ENCODE measurements at regions not wholly inside any gene's neighbourhood (a gene's known extent, or its start where the extent isn't known, plus 50 kb on each side); places are given as distances from the start of the nearest gene placed in this dataset.

DNA sequence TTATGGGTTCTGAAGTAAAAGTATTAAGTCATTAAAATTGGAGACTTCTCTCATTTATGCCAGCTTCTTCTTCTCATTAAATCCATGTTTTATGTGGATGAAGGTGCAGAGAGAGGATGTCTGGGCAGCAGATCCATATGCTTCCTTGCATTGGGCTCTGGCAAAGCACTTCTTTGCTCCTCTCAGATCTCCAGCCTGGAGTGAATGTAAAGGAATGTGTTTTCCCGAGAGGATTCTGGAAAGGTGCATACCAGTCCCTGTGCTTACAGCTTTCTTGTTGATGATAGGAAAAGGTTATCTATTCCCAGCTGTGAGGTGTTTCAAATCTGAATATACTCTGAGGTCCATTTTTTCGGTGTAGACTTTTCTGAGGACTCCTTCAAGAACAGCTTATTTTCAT is 79.9 kb upstream of the PEX5L start:
- TF ChIP-seq, protein P1, sequence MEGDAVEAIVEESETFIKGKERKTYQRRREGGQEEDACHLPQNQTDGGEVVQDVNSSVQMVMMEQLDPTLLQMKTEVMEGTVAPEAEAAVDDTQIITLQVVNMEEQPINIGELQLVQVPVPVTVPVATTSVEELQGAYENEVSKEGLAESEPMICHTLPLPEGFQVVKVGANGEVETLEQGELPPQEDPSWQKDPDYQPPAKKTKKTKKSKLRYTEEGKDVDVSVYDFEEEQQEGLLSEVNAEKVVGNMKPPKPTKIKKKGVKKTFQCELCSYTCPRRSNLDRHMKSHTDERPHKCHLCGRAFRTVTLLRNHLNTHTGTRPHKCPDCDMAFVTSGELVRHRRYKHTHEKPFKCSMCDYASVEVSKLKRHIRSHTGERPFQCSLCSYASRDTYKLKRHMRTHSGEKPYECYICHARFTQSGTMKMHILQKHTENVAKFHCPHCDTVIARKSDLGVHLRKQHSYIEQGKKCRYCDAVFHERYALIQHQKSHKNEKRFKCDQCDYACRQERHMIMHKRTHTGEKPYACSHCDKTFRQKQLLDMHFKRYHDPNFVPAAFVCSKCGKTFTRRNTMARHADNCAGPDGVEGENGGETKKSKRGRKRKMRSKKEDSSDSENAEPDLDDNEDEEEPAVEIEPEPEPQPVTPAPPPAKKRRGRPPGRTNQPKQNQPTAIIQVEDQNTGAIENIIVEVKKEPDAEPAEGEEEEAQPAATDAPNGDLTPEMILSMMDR (IDR thresholded peaks at IDR 0.05; ENCODE audit: insufficient read depth, low read length, poor library complexity, severe bottlenecking), result no peak
- Histone ChIP-seq H3K36me3 (ENCODE audit: control insufficient read depth, insufficient read depth, low read length) (no peaks in the 10 kb centered on the region), H3K4me3 (ENCODE audit: low read depth, low read length) (no peak overlapping the region), H3K27me3 (ENCODE audit: control insufficient read depth, insufficient read depth, low read length) (no peaks in the 10 kb centered on the region)
- DNase-seq (ENCODE audit: low read depth), result no peak

DNA sequence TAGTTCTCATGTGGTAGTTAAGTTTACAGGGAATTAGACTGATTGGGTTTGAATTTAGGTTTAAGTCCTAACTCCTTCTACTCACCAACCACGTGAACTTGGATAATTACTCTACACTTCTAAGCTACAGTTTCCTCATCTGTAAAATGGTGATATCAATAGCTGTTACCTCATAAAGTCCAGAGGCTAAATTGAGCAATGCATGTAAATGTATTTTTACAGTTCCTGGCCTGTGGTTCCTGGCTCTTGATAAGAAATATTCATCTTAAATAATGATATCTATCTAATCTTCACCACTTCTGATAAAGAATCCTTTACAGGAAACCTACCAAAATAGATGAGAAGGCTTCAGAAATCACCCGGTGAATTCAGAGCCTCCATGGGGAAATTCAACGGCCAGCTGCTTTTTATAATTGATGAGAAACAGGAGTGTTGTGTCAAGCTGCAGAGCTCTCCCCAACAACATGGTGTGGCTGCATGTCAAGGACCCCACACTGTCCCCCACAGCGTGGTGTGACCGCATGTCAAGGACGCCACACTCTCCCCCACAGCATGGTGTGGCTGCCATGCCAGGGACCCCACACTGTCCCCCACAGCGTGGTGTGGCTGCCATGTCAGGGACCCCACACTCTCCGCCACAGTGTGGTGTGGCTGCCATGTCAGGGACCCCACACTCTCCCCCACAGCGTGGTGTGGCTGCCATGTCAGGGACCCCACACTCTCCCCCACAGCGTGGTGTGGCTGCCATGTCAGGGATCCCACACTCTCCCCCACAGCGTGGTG is 80.8 kb upstream of the PEX5L start:
- DNase-seq (ENCODE audit: low read depth), result no peak
- Histone ChIP-seq H3K4me3 (ENCODE audit: low read depth, low read length) (no peak overlapping the region), H3K36me3 (ENCODE audit: control insufficient read depth, insufficient read depth, low read length) (no peaks in the 10 kb centered on the region), H3K27me3 (ENCODE audit: control insufficient read depth, insufficient read depth, low read length) (no peaks in the 10 kb centered on the region)
- TF ChIP-seq, protein P1 (IDR thresholded peaks at IDR 0.05; ENCODE audit: insufficient read depth, low read length, poor library complexity, severe bottlenecking), result no peak

DNA sequence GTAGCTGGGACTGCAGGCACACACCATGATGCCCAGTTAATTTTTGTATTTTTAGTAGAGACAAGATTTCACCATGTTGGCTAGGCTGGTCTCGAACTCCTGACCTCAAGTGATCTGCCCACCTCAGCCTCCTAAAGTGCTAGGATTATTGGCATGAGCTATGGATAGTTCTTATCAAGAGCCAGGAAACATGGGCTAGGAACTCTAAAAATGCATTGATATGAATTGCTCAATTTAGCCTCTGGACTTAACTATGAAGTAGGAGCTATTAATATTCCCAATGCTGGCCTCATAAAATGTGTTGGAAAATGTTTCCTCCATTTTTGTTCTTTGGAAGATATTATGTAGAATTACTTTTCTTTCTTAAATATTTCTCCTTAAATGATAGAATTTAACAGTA is 82.8 kb upstream of the PEX5L start:
- Histone ChIP-seq H3K27me3 (ENCODE audit: control insufficient read depth, insufficient read depth, low read length) (no peaks in the 10 kb centered on the region), H3K4me3 (ENCODE audit: low read depth, low read length) (no peak overlapping the region), H3K36me3 (ENCODE audit: control insufficient read depth, insufficient read depth, low read length) (no peaks in the 10 kb centered on the region)
- TF ChIP-seq, protein P1 (IDR thresholded peaks at IDR 0.05; ENCODE audit: insufficient read depth, low read length, poor library complexity, severe bottlenecking), result no peak
- DNase-seq (ENCODE audit: low read depth), result no peak

DNA sequence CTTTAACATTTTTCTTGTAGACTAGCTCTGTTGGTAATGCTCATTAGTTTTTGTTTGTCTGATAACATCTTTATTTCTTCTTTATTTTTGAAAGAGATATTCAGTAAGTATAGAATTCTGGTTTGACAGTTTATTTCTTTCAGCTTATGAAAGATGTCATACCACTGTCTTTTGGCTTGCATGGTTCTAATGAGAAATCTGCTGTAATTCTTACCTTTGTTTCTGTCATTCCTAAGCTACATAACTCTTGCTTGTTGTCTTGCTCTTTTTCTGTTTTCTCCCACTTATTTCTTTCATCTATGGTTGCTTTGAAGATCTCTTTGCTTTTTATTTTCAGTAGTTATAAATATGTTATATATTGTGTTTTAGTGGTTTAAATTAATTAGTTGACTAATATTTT is 87.2 kb upstream of the PEX5L start:
- H3K36me3 ChIP-seq (ENCODE audit: control insufficient read depth, insufficient read depth, low read length), result no peaks in the 10 kb centered on the region
- H3K4me3 ChIP-seq (ENCODE audit: low read depth, low read length), result no peak overlapping the region
- no peaks in the 10 kb centered on the region for H3K27me3 ChIP-seq (ENCODE audit: control insufficient read depth, insufficient read depth, low read length)
- DNase-seq (ENCODE audit: low read depth), result no peak
- TF ChIP-seq, protein P1 (IDR thresholded peaks at IDR 0.05; ENCODE audit: insufficient read depth, low read length, poor library complexity, severe bottlenecking), result no peak

DNA sequence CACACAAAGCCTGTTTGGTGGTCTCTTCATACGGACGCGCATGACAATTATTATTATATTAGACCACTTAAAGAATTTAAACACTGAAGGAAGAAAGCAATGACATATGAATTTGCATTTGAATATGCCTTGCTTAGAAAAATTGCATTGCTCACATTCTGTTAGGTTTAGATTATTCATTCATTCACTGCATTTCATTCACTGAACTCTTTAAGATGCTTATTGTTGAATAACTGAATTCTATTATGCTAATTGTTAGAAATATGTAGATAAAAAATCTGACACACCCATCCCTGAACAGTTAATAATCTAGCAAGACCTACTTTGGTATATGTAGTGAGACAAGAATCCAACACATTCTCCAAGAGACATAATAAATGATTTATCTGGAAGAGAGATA is 94.4 kb upstream of the PEX5L start:
- TF ChIP-seq, protein P1 (IDR thresholded peaks at IDR 0.05; ENCODE audit: insufficient read depth, low read length, poor library complexity, severe bottlenecking), result no peak
- Histone ChIP-seq H3K4me3 (ENCODE audit: low read depth, low read length) (no peak overlapping the region), H3K36me3 (ENCODE audit: control insufficient read depth, insufficient read depth, low read length) (no peaks in the 10 kb centered on the region), H3K27me3 (ENCODE audit: control insufficient read depth, insufficient read depth, low read length) (no peaks in the 10 kb centered on the region)
- no peak for DNase-seq (ENCODE audit: low read depth)

DNA sequence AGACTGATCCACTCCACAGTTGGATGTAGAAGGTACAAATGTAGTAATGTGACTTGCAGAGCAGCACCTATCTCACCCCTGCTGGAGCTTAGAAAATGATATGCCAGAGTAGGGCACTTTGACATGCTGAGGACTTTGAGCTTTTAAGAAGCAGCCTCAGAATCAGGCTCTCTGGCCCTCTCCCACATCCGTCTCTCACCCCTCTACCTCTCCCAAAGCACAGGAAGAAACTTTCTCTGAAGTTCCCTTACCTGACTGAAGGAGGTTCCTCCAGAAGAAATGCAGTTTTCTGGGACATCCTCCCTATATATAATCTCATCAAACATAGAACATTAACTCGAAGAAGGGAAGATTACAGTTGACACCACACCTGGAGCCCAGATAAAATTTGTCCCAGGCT is 98.4 kb upstream of the PEX5L start:
- TF ChIP-seq, protein P1 (IDR thresholded peaks at IDR 0.05; ENCODE audit: insufficient read depth, low read length, poor library complexity, severe bottlenecking), result no peak

More for the DNA sequence above, 98.4 kb upstream of the PEX5L start:
- H3K27me3 ChIP-seq (ENCODE audit: control insufficient read depth, insufficient read depth, low read length), result no peaks in the 10 kb centered on the region
- DNase-seq (ENCODE audit: low read depth), result no peak
- H3K4me3 ChIP-seq (ENCODE audit: low read depth, low read length), result no peak overlapping the region
- no peaks in the 10 kb centered on the region for H3K36me3 ChIP-seq (ENCODE audit: control insufficient read depth, insufficient read depth, low read length)

Measured in kidney epithelial cell (primary cell).